SK-N-SH (cell line): ENCODE measurements at regions not wholly inside any gene's neighbourhood (a gene's known extent, or its start where the extent isn't known, plus 50 kb on each side); places are given as distances from the start of the nearest gene placed in this dataset.

Experiments
- CTCF ChIA-PET: fragments of 300-600, 350-600 bp; formaldehyde crosslinking; extraction: SDS; loops from one replicate; lab custom pipeline; 2021; lab: Yijun Ruan, JAX
- POLR2A ChIA-PET: fragments of 350-600 bp; sonication (Branson Sonifier 250); formaldehyde crosslinking; extraction: SDS; loops from one replicate; lab custom pipeline; 2020; ENCODE audit warnings: antibody characterized with exemption, inconsistent platforms; lab: Yijun Ruan, JAX
- DNase-seq: peaks from one replicate; pipeline ENCODE4 v3.0.0; 2012
- H2AFZ ChIP-seq: fragments of 200-600 bp; sonication (generic); 2 replicates; pipeline ENCODE4 v1.8.1; 2016; ENCODE audit warnings: antibody characterized with exemption, mild to moderate bottlenecking, low read depth
- H3F3A ChIP-seq: fragments of 200-600 bp; sonication (generic); replicated peaks from 2 replicates; pipeline ENCODE3; 2016; ENCODE audit warnings: antibody characterized with exemption, mild to moderate bottlenecking; ENCODE audit not compliant: insufficient read depth
- H3K27ac ChIP-seq, 2 experiments: fragments of 200-500 bp in 1 of 2; fragments of 200-600 bp in 1 of 2; sonication (Bioruptor generic) in 1 of 2; sonication (generic), shearing (Covaris generic) in 1 of 2; 2 replicates each; pipeline versions ENCODE4 v1.5.1 to v1.6.1; 2014 to 2016; ENCODE audit warnings: low read depth in 2 of 2, inconsistent platforms in 1 of 2, low read length in 1 of 2, mild to moderate bottlenecking in 1 of 2, mixed read lengths in 1 of 2
- H3K27me3 ChIP-seq: fragments of 200-600 bp; sonication (generic), shearing (Covaris generic); 2 replicates; pipeline ENCODE4 v1.6.1; 2016; ENCODE audit warnings: mixed run types; ENCODE audit not compliant: insufficient read depth
- H3K36me3 ChIP-seq, 2 experiments: fragments of 200-500 bp in 1 of 2; fragments of 200-600 bp in 1 of 2; sonication (Bioruptor generic) in 1 of 2; sonication (generic) in 1 of 2; replicated peaks in 1 of 2; 2 replicates each; pipeline versions ENCODE3 to v1.5.1; 2014 to 2016; ENCODE audit warnings: low read length in 1 of 2, mild to moderate bottlenecking in 1 of 2; ENCODE audit not compliant: insufficient read depth in 2 of 2, control insufficient read depth in 1 of 2
- H3K4me1 ChIP-seq, 2 experiments: fragments of 200-500 bp in 1 of 2; fragments of 200-600 bp in 1 of 2; sonication (Bioruptor generic) in 1 of 2; sonication (generic), shearing (Covaris generic) in 1 of 2; 2 replicates each; pipeline versions ENCODE4 v1.5.1 to v1.6.1; 2014 to 2016; ENCODE audit warnings: low read depth in 1 of 2, low read length in 1 of 2, mixed run types in 1 of 2; ENCODE audit not compliant: insufficient read depth in 2 of 2, control insufficient read depth in 1 of 2
- H3K4me2 ChIP-seq: fragments of 200-600 bp; sonication (generic), shearing (Covaris generic); 2 replicates; pipeline ENCODE4 v1.6.1; 2017; ENCODE audit warnings: mixed run types
- H3K4me3 ChIP-seq, 2 experiments: fragments of 200-500 bp in 1 of 2; fragments of 200-600 bp in 1 of 2; sonication (Bioruptor generic) in 1 of 2; sonication (generic), shearing (Covaris generic) in 1 of 2; 2 replicates each; pipeline versions ENCODE4 v1.5.1 to v1.8.1; 2014 to 2016; ENCODE audit warnings: low read depth in 2 of 2, inconsistent platforms in 1 of 2, low read length in 1 of 2, mild to moderate bottlenecking in 1 of 2, mixed read lengths in 1 of 2, moderate library complexity in 1 of 2
- H3K79me2 ChIP-seq: fragments of 200-600 bp; sonication (generic); 2 replicates; pipeline ENCODE4 v1.8.1; 2017; ENCODE audit warnings: mild to moderate bottlenecking; ENCODE audit not compliant: insufficient read depth
- H3K9ac ChIP-seq: fragments of 200-600 bp; sonication (generic); 2 replicates; pipeline ENCODE4 v1.6.1; 2017; ENCODE audit warnings: mixed run types
- H3K9me2 ChIP-seq: fragments of 200-600 bp; sonication (generic); 2 replicates; pipeline ENCODE4 v1.6.1; 2017; ENCODE audit warnings: mixed run types
- H3K9me3 ChIP-seq: fragments of 200-600 bp; sonication (generic); 2 replicates; pipeline ENCODE4 v1.6.1; 2017; ENCODE audit warnings: mixed run types, mild to moderate bottlenecking, moderate library complexity
- H4K20me1 ChIP-seq: fragments of 200-600 bp; sonication (generic); 2 replicates; pipeline ENCODE4 v1.6.1; 2017; ENCODE audit warnings: mild to moderate bottlenecking, mixed run types; ENCODE audit not compliant: insufficient read depth
- CHD2 ChIP-seq: fragments of 150-350 bp; IDR thresholded peaks from 2 replicates; pipeline ENCODE4 v1.6.1; 2018; ENCODE audit warnings: low read length; ENCODE audit not compliant: partially characterized antibody
- ELF1 ChIP-seq: IDR thresholded peaks from 2 replicates; pipeline ENCODE4 v1.4.0; 2012
- EP300 ChIP-seq, 2 experiments: IDR thresholded peaks; 2 replicates each; pipeline versions ENCODE4 v1.4.0 to v1.6.1; 2012; ENCODE audit warnings: borderline replicate concordance in 1 of 2, low read depth in 1 of 2, low read length in 1 of 2
- EZH2phosphoT487 ChIP-seq: fragments of 200-600 bp; sonication (generic); IDR thresholded peaks from 2 replicates; pipeline ENCODE4 v1.6.1; 2017; ENCODE audit warnings: low read depth, mixed run types, mild to moderate bottlenecking, antibody characterized with exemption, moderate library complexity, borderline replicate concordance
- FOXJ3 ChIP-seq: sonication (generic); formaldehyde crosslinking; IDR thresholded peaks from 2 replicates; pipeline ENCODE4 v1.5.1; 2020; ENCODE audit warnings: mild to moderate bottlenecking, missing genetic modification reagents
- FOXM1 ChIP-seq: IDR thresholded peaks from 2 replicates; pipeline ENCODE4 v1.4.0; 2012; ENCODE audit warnings: low read depth, mild to moderate bottlenecking
- GABPA ChIP-seq: IDR thresholded peaks from 2 replicates; pipeline ENCODE4 v1.4.0; 2012; ENCODE audit warnings: low read depth, mild to moderate bottlenecking
- MEF2A ChIP-seq: IDR thresholded peaks from 2 replicates; pipeline ENCODE4 v1.4.0; 2012; ENCODE audit warnings: low read depth, borderline replicate concordance
- MXI1 ChIP-seq: IDR thresholded peaks from 2 replicates; pipeline ENCODE4 v1.6.1; 2012; ENCODE audit warnings: mild to moderate bottlenecking, low read depth, low read length, improper control_type of control experiment
- NRF1 ChIP-seq: IDR thresholded peaks from 2 replicates; pipeline ENCODE4 v1.6.1; 2012; ENCODE audit warnings: low read depth, mild to moderate bottlenecking, low read length
- RAD21 ChIP-seq: IDR thresholded peaks from 2 replicates; pipeline ENCODE4 v1.6.1; 2012; ENCODE audit warnings: mild to moderate bottlenecking, low read length
- RFX5 ChIP-seq: IDR thresholded peaks from 2 replicates; pipeline ENCODE4 v1.6.1; 2012; ENCODE audit warnings: mild to moderate bottlenecking, improper control_type of control experiment, low read length
- RXRA ChIP-seq: IDR thresholded peaks from 2 replicates; pipeline ENCODE4 v1.4.0; 2012; ENCODE audit warnings: low read depth, mild to moderate bottlenecking, borderline replicate concordance
- SIN3A ChIP-seq: IDR thresholded peaks from 2 replicates; pipeline ENCODE4 v1.6.1; 2012; ENCODE audit warnings: low read depth, mild to moderate bottlenecking, low read length, moderate library complexity, borderline replicate concordance
- YY1 ChIP-seq: IDR thresholded peaks from 2 replicates; pipeline ENCODE4 v1.4.0; 2012; ENCODE audit warnings: low read depth, mild to moderate bottlenecking
- WGBS: methylation state at CpG from one replicate; pipeline ENCODE4 v1.1.6; 2017; ENCODE audit warnings: low lambda C conversion rate; 5-methylcytosine and 5-hydroxymethylcytosine counted together
- TF ChIP-seq, protein P1 (sequence below): fragments of 200-600 bp; sonication (generic); IDR thresholded peaks from 2 replicates; pipeline ENCODE4 v1.6.1; 2017; ENCODE audit warnings: antibody characterized with exemption, mild to moderate bottlenecking, moderate library complexity
- TF ChIP-seq, protein P2 (sequence below): IDR thresholded peaks from 2 replicates; pipeline ENCODE4; 2012
- TF ChIP-seq, protein P3 (sequence below): IDR thresholded peaks from 2 replicates; pipeline ENCODE4 v1.4.0; 2012; ENCODE audit warnings: low read depth
- TF ChIP-seq, protein P4 (sequence below): IDR thresholded peaks from 2 replicates; pipeline ENCODE4 v1.4.0; 2012; ENCODE audit warnings: low read depth, borderline replicate concordance

DNA sequence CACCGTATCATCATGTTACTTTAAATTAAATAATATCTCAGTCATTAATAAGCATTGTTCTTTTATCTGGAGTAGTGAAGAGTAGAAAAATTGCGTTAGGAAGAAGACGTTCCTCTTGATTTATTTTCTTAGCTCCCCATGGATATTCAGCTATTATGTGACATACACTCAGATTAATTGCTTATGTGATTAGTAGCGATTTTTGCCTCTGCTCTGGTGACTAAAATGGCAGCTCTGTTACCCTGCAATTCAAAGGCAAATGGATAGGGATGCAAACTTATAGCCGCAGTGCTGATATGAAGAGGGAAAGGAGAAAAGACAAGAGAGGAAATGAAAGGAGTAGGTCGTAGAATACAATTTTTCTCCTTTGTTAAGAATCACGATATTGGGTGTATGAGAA is 188.4 kb upstream of the MALRD1 start (continued):
- TF ChIP-seq CHD2: no peak
- TF ChIP-seq, protein P1, sequence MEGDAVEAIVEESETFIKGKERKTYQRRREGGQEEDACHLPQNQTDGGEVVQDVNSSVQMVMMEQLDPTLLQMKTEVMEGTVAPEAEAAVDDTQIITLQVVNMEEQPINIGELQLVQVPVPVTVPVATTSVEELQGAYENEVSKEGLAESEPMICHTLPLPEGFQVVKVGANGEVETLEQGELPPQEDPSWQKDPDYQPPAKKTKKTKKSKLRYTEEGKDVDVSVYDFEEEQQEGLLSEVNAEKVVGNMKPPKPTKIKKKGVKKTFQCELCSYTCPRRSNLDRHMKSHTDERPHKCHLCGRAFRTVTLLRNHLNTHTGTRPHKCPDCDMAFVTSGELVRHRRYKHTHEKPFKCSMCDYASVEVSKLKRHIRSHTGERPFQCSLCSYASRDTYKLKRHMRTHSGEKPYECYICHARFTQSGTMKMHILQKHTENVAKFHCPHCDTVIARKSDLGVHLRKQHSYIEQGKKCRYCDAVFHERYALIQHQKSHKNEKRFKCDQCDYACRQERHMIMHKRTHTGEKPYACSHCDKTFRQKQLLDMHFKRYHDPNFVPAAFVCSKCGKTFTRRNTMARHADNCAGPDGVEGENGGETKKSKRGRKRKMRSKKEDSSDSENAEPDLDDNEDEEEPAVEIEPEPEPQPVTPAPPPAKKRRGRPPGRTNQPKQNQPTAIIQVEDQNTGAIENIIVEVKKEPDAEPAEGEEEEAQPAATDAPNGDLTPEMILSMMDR: no peak
- TF ChIP-seq FOXJ3: no peak
- TF ChIP-seq RXRA: no peak
- no peak for TF ChIP-seq RFX5
- TF ChIP-seq, protein P2, sequence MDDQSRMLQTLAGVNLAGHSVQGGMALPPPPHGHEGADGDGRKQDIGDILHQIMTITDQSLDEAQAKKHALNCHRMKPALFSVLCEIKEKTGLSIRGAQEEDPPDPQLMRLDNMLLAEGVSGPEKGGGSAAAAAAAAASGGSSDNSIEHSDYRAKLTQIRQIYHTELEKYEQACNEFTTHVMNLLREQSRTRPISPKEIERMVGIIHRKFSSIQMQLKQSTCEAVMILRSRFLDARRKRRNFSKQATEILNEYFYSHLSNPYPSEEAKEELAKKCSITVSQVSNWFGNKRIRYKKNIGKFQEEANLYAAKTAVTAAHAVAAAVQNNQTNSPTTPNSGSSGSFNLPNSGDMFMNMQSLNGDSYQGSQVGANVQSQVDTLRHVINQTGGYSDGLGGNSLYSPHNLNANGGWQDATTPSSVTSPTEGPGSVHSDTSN: no peak
- TF ChIP-seq GABPA: no peak
- TF ChIP-seq YY1: no peak
- TF ChIP-seq, all 33 proteins: peak for 0

DNA sequence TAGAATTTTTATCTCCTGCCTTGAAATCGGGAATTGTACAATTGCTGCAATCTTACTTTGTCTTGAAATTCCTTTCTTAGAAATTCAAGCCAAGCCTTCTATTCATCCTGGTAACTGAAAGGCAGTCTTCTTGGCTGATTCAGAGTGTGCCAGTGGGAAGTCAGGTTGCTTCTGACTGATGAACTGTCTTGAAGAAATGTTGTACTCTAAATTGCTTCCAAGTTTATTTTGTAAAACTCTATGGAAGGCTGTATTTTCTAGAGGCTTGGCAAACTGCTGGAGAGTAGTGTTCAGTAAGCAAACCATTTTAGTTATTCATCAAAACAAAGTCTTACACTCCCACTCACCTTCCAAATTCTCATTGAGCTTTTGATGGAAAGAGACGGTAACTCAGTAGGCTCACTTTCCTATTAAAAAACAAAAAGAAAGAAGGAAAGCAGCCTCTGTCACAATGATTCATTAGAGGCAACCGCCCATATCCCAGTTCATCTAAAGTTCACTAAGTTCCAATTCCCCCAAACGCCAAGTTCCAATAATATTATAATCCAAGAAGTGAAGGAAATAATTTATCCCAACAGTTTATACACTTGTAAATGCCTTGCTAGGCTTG is 187.9 kb upstream of the MALRD1 start:
- Histone ChIP-seq H4K20me1 (no peaks in the 10 kb centered on the region), H3K27me3 (no peaks in the 10 kb centered on the region), H3K36me3 (no peaks in the 10 kb centered on the region), H3K4me1 (no peaks in the 10 kb centered on the region), H3K79me2 (no peaks in the 10 kb centered on the region), H3K9me2 (no peaks in the 10 kb centered on the region), H3F3A (no peaks in the 10 kb centered on the region), H3K9me3 (no peaks in the 10 kb centered on the region), H3K9ac (no peak overlapping the region), H3K4me2 (no peak overlapping the region), H3K4me3 (no peak overlapping the region), H2AFZ (no peak overlapping the region)
- POLR2A ChIA-PET: no interaction called here
- no peak for TF ChIP-seq SIN3A
- TF ChIP-seq ELF1: no peak
- TF ChIP-seq, protein P3, sequence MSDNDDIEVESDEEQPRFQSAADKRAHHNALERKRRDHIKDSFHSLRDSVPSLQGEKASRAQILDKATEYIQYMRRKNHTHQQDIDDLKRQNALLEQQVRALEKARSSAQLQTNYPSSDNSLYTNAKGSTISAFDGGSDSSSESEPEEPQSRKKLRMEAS: no peak
- TF ChIP-seq, protein P4, sequence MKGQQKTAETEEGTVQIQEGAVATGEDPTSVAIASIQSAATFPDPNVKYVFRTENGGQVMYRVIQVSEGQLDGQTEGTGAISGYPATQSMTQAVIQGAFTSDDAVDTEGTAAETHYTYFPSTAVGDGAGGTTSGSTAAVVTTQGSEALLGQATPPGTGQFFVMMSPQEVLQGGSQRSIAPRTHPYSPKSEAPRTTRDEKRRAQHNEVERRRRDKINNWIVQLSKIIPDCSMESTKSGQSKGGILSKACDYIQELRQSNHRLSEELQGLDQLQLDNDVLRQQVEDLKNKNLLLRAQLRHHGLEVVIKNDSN: no peak
- TF ChIP-seq RFX5: no peak
- no peak for TF ChIP-seq EP300 (IDR thresholded peaks at IDR 0.05; ENCODE audit: borderline replicate concordance in 1 of 2, low read depth in 1 of 2, low read length in 1 of 2)
- no peak for TF ChIP-seq YY1
- no peak for TF ChIP-seq FOXM1
- TF ChIP-seq EZH2phosphoT487: no peak
- TF ChIP-seq RAD21: no peak
- TF ChIP-seq NRF1: no peak
- TF ChIP-seq MXI1: no peak
- no peak for TF ChIP-seq MEF2A
- TF ChIP-seq, all 33 proteins: peak for 0
- CTCF ChIA-PET: no interaction called here
- 43% methylated on average over 4 of the region's 4 CpGs for WGBS
- no peak overlapping the region for H3K27ac ChIP-seq
- DNase-seq: no peak
